ENCODE measurements at regions not wholly inside any gene's neighbourhood (a gene's known extent, or its start where the extent isn't known, plus 50 kb on each side); places are given as distances from the start of the nearest gene placed in this dataset.

DNA sequence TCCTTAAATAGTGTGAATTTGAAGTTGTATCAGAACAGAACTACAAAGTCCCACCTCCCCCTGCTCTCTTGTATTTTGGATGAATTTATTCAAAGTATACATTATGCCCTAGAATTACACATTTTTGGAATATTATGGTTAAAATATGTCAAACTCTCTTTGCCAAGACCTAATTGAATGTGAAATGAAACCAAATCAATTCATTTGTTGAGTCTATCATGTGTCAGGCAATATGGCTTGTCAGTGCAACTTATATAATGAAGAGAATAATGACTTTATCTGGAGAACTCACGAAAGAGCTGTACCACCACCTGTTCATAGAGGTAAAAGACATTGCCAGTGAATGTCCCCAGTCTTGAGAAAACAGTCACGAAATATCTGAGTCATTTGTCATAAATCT lies 106.8 kb downstream of the TUSC1 start:
- no peak for DNase-seq (ENCODE audit: low spot score)
- no peak overlapping the region for H3K27ac ChIP-seq
- H3K4me3 ChIP-seq, result no peak overlapping the region
- H3K4me1 ChIP-seq, result no peaks in the 10 kb centered on the region
- no peaks in the 10 kb centered on the region for H3K27me3 ChIP-seq
- TF ChIP-seq, protein P1, sequence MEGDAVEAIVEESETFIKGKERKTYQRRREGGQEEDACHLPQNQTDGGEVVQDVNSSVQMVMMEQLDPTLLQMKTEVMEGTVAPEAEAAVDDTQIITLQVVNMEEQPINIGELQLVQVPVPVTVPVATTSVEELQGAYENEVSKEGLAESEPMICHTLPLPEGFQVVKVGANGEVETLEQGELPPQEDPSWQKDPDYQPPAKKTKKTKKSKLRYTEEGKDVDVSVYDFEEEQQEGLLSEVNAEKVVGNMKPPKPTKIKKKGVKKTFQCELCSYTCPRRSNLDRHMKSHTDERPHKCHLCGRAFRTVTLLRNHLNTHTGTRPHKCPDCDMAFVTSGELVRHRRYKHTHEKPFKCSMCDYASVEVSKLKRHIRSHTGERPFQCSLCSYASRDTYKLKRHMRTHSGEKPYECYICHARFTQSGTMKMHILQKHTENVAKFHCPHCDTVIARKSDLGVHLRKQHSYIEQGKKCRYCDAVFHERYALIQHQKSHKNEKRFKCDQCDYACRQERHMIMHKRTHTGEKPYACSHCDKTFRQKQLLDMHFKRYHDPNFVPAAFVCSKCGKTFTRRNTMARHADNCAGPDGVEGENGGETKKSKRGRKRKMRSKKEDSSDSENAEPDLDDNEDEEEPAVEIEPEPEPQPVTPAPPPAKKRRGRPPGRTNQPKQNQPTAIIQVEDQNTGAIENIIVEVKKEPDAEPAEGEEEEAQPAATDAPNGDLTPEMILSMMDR (IDR thresholded peaks at IDR 0.05), result no peak
- H3K9me3 ChIP-seq, result no peaks in the 10 kb centered on the region
- H3K36me3 ChIP-seq, result no peaks in the 10 kb centered on the region

DNA sequence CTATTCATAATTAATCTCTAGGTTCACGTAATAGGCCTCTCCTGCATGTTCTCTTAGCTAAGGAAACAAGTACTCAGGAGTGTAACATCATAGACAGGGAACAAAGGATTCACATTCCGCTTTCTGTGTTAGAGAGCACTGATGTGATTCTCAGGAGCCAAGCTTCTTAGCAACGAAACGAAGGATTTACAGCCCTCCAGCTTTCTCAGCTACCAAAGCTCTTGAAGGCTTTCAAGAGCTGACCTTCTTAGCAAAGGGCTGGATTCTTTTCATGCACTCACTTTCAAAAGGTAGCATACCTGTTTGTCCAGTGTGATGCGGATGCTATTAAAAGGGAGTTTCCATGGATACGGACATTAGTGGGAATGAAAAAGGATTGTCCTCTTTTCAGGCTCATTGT lies 107.4 kb downstream of the TUSC1 start:
- TF ChIP-seq, protein P1 (IDR thresholded peaks at IDR 0.05), result no peak
- Histone ChIP-seq H3K4me1 (no peaks in the 10 kb centered on the region), H3K27me3 (no peaks in the 10 kb centered on the region), H3K36me3 (no peaks in the 10 kb centered on the region), H3K27ac (no peak overlapping the region), H3K9me3 (no peaks in the 10 kb centered on the region), H3K4me3 (no peak overlapping the region)
- DNase-seq (ENCODE audit: low spot score), result no peak

DNA sequence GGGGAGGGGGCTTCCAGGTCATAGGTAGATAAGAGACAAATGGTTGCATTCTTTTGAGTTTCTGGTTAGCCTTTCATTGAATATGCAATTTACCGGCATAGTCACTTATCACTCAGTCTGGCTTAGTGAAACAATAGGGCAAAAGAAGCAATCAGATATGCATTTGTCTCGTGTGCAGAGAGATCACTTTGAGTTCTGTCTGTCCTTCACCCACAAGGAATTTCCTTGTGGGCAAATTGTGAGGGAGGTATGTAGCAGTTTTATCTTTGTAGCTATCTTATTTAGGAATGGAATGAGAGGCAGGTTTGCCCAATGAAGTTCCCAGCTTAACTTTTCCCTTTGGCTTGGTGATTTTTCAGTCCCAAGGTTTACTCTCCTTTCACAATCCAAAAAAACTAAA lies 116.1 kb downstream of the TUSC1 start:
- no peak for DNase-seq (ENCODE audit: low spot score)
- H3K4me1 ChIP-seq, result no peaks in the 10 kb centered on the region
- no peaks in the 10 kb centered on the region for H3K36me3 ChIP-seq
- no peaks in the 10 kb centered on the region for H3K9me3 ChIP-seq
- no peak overlapping the region for H3K27ac ChIP-seq
- H3K4me3 ChIP-seq, result no peak overlapping the region
- TF ChIP-seq, protein P1 (IDR thresholded peaks at IDR 0.05), result no peak
- H3K27me3 ChIP-seq, result no peaks in the 10 kb centered on the region

DNA sequence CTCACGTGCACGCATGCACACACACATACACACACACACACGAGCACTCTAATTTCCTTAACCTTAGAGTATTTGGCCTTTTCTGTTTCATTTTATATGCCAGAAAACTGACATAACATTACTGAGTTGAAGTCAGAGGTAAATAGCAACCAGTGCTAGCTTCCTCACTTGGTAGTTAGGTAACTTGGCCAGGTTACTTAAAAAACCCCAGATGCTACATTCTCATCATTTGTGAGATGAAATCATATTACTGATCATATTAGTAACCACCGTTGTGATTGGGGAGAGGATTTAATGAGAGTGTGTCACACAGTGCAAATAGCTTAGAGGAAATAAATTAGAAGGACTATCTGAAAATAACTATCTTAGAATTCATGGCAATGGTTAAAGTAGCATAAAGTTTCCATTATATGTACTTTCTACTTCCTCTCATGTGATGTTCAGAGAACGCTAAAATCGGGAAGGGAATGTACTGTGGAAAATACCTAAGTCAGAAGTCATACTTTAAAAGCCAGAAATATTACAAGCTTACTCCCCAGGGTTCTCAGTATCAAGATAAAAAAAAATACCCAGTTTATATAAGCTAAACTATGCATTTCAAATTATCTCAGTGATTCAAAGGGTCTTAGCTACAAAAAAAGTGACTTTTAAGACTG lies 120.5 kb downstream of the TUSC1 start:
- H3K4me3 ChIP-seq, result no peak overlapping the region
- H3K4me1 ChIP-seq, result no peaks in the 10 kb centered on the region
- no peak for DNase-seq (ENCODE audit: low spot score)
- H3K9me3 ChIP-seq, result no peaks in the 10 kb centered on the region
- no peak overlapping the region for H3K27ac ChIP-seq
- TF ChIP-seq, protein P1 (IDR thresholded peaks at IDR 0.05), result no peak
- no peaks in the 10 kb centered on the region for H3K27me3 ChIP-seq
- no peaks in the 10 kb centered on the region for H3K36me3 ChIP-seq

DNA sequence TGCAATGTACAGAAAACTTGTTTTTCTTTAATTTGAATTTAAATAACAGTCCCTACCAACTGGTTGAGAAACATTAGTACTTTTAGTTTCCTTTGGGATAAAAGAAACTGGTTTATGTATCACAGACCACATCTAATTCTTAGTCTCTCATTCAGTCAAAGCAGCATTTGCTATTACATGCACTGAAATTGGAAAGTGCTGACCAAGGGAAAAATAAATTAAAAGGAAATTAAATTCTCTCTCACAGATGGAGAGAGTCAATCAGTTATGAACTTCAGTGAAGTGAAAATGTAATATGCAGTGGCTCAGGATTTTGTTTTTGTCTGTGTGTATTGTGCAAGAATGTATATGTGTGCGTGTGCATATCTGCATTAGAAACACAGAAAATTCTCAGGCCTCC lies 121.7 kb downstream of the TUSC1 start:
- Histone ChIP-seq H3K9me3 (no peaks in the 10 kb centered on the region), H3K27me3 (no peaks in the 10 kb centered on the region), H3K4me3 (no peak overlapping the region), H3K27ac (no peak overlapping the region), H3K4me1 (no peaks in the 10 kb centered on the region), H3K36me3 (no peaks in the 10 kb centered on the region)
- no peak for DNase-seq (ENCODE audit: low spot score)
- TF ChIP-seq, protein P1 (IDR thresholded peaks at IDR 0.05), result no peak

DNA sequence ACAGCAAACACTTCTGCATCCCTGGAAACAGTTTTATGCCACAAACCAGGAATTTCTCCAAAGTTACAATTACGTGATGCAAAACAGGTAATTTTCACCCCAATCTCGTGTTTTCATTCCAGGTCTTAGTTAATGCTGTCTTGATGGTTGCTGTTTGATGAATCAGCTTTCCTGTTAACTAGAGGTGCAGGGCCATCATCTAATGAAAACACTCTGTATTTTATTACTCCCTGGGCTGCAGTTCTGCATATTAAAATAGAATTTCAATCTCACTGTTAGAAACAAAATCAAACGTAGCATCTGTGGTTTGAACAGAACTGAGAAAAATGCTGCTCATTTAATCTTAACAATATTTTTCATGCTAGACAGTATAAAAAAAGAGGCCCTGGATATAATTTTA lies 129.4 kb downstream of the TUSC1 start:
- Histone ChIP-seq H3K4me3 (no peak overlapping the region), H3K9me3 (no peaks in the 10 kb centered on the region), H3K4me1 (no peaks in the 10 kb centered on the region), H3K27me3 (no peaks in the 10 kb centered on the region), H3K36me3 (no peaks in the 10 kb centered on the region), H3K27ac (no peak overlapping the region)
- TF ChIP-seq, protein P1 (IDR thresholded peaks at IDR 0.05), result no peak
- DNase-seq (ENCODE audit: low spot score), result no peak

Data from right atrium auricular region (tissue), 2 donors.